WTC11 (cell line): ENCODE measurements at regions not wholly inside any gene's neighbourhood (a gene's known extent, or its start where the extent isn't known, plus 50 kb on each side); places are given as distances from the start of the nearest gene placed in this dataset.

Experiments
- ATAC-seq: fragments of 200-7000 bp; cut with Tn5 transposase; 2 replicates; pipeline ENCODE4 v1.10.0; 2021; ENCODE audit warnings: mild to moderate bottlenecking, moderate library complexity
- CTCF ChIA-PET: fragments of 300-600 bp; sonication (Branson Sonifier 250); formaldehyde crosslinking; loops from one replicate; lab custom pipeline; 2021; ENCODE audit warnings: antibody characterized with exemption; lab: Charles Lee
- POLR2A ChIA-PET: fragments of 350-600 bp; sonication (Branson Sonifier 250); formaldehyde crosslinking; loops from one replicate; lab custom pipeline; 2021; ENCODE audit warnings: antibody characterized with exemption; lab: Charles Lee
- DNase-seq: peaks from one replicate; pipeline ENCODE4 v3.0.0; 2021; ENCODE audit warnings: low spot score
- H3K27ac Mint-ChIP-seq: 2 replicates; pipeline ENCODE4 v1.8.0; 2021; ENCODE audit warnings: mixed read lengths
- H3K27me3 Mint-ChIP-seq: 2 replicates; pipeline ENCODE4 v1.8.0; 2021; ENCODE audit warnings: low read depth, mild to moderate bottlenecking, moderate library complexity, mixed read lengths
- H3K36me3 Mint-ChIP-seq: 2 replicates; pipeline ENCODE4 v1.8.0; 2021; ENCODE audit warnings: mixed read lengths
- H3K4me1 Mint-ChIP-seq: 2 replicates; pipeline ENCODE4 v1.8.0; 2022; ENCODE audit warnings: mixed read lengths
- H3K4me3 Mint-ChIP-seq: 2 replicates; pipeline ENCODE4 v1.8.0; 2021; ENCODE audit warnings: mild to moderate bottlenecking, moderate library complexity, mixed read lengths
- H3K9me3 Mint-ChIP-seq: 2 replicates; pipeline ENCODE4 v1.8.0; 2021; ENCODE audit warnings: mixed read lengths
- CBFB ChIP-seq: sonication (generic); formaldehyde crosslinking; IDR thresholded peaks from 2 replicates; pipeline ENCODE4 v1.8.1; 2022; ENCODE audit warnings: mild to moderate bottlenecking, low read depth, missing genetic modification reagents
- EMX1 ChIP-seq: fragments of 250-450 bp; sonication (Bioruptor Pico); IDR thresholded peaks from 2 replicates; pipeline ENCODE4 v1.8.0; 2021; ENCODE audit warnings: mild to moderate bottlenecking
- IRF2 ChIP-seq: sonication (generic); formaldehyde crosslinking; IDR thresholded peaks from 2 replicates; pipeline ENCODE4 v1.8.0; 2022; ENCODE audit warnings: low read depth, missing genetic modification reagents, borderline replicate concordance
- JAZF1 ChIP-seq: fragments of 250-450 bp; sonication (Bioruptor Pico); IDR thresholded peaks from 2 replicates; pipeline ENCODE4 v1.9.0; 2021; ENCODE audit warnings: moderate library complexity, mild to moderate bottlenecking, inconsistent platforms
- JUN ChIP-seq: sonication (generic); formaldehyde crosslinking; IDR thresholded peaks from 2 replicates; pipeline ENCODE4 v1.8.0; 2023; ENCODE audit warnings: mild to moderate bottlenecking, missing genetic modification reagents
- NFE2L1 ChIP-seq: sonication (generic); formaldehyde crosslinking; IDR thresholded peaks from 2 replicates; pipeline ENCODE4 v1.8.1; 2023; ENCODE audit warnings: missing genetic modification reagents
- NFYB ChIP-seq: sonication (generic); formaldehyde crosslinking; conservative IDR thresholded peaks from 2 replicates; pipeline ENCODE4 v1.8.0; 2022; ENCODE audit warnings: low read depth, missing genetic modification reagents
- NR1H2 ChIP-seq: sonication (generic); formaldehyde crosslinking; IDR thresholded peaks from 2 replicates; pipeline ENCODE4 v1.9.0; 2021; ENCODE audit warnings: mild to moderate bottlenecking, moderate library complexity, missing genetic modification reagents
- NR2C2 ChIP-seq: sonication (generic); formaldehyde crosslinking; IDR thresholded peaks from 2 replicates; pipeline ENCODE4 v1.8.0; 2022; ENCODE audit warnings: mild to moderate bottlenecking, missing genetic modification reagents
- OVOL2 ChIP-seq: fragments of 250-450 bp; sonication (Bioruptor Pico); IDR thresholded peaks from 2 replicates; pipeline ENCODE4 v1.9.0; 2021; ENCODE audit warnings: mild to moderate bottlenecking, borderline replicate concordance
- SOX15 ChIP-seq: fragments of 250-450 bp; sonication (Bioruptor Pico); IDR thresholded peaks from 2 replicates; pipeline ENCODE4 v1.9.0; 2021; ENCODE audit warnings: mild to moderate bottlenecking
- TEAD4 ChIP-seq: sonication (generic); formaldehyde crosslinking; IDR thresholded peaks from 2 replicates; pipeline ENCODE4 v1.8.0; 2022; ENCODE audit warnings: mild to moderate bottlenecking, missing genetic modification reagents
- ZBTB21 ChIP-seq: sonication (generic); formaldehyde crosslinking; IDR thresholded peaks from 2 replicates; pipeline ENCODE4 v1.8.1; 2023; ENCODE audit warnings: mild to moderate bottlenecking, missing genetic modification reagents, borderline replicate concordance
- ZNF232 ChIP-seq: sonication (generic); formaldehyde crosslinking; IDR thresholded peaks from 2 replicates; pipeline ENCODE4 v1.8.0; 2022; ENCODE audit warnings: mild to moderate bottlenecking, missing genetic modification reagents
- ZNF416 ChIP-seq: fragments of 250-450 bp; sonication (Bioruptor Pico); IDR thresholded peaks from 2 replicates; pipeline ENCODE4 v1.9.0; 2021; ENCODE audit warnings: mild to moderate bottlenecking, inconsistent platforms
- TF ChIP-seq, protein P1 (sequence below): sonication (generic); formaldehyde crosslinking; IDR thresholded peaks from 2 replicates; pipeline ENCODE4 v1.8.1; 2023; ENCODE audit warnings: mild to moderate bottlenecking, missing genetic modification reagents, moderate library complexity
- TF ChIP-seq, protein P2 (sequence below): sonication (generic); formaldehyde crosslinking; IDR thresholded peaks from 2 replicates; pipeline ENCODE4 v1.8.0; 2023; ENCODE audit warnings: missing genetic modification reagents
- TF ChIP-seq, protein P3 (sequence below): fragments of 250-450 bp; sonication (Bioruptor Pico); IDR thresholded peaks from 2 replicates; pipeline ENCODE4 v1.8.0; 2021; ENCODE audit warnings: mild to moderate bottlenecking
- TF ChIP-seq, protein P4 (sequence below): sonication (generic); formaldehyde crosslinking; IDR thresholded peaks from 2 replicates; pipeline ENCODE4 v1.8.0; 2023; ENCODE audit warnings: missing genetic modification reagents, mild to moderate bottlenecking, borderline replicate concordance
- TF ChIP-seq, protein P5 (sequence below): sonication (generic); formaldehyde crosslinking; IDR thresholded peaks from 2 replicates; pipeline ENCODE4 v1.8.1; 2023; ENCODE audit warnings: mild to moderate bottlenecking, moderate library complexity, missing genetic modification reagents
- TF ChIP-seq, protein P6 (sequence below): sonication (generic); formaldehyde crosslinking; IDR thresholded peaks from 2 replicates; pipeline ENCODE4 v1.8.1; 2022; ENCODE audit warnings: low read depth, missing genetic modification reagents, borderline replicate concordance
- TF ChIP-seq, protein P7 (sequence below): sonication (generic); formaldehyde crosslinking; IDR thresholded peaks from 2 replicates; pipeline ENCODE4 v1.8.0; 2022; ENCODE audit warnings: mild to moderate bottlenecking, missing genetic modification reagents

DNA sequence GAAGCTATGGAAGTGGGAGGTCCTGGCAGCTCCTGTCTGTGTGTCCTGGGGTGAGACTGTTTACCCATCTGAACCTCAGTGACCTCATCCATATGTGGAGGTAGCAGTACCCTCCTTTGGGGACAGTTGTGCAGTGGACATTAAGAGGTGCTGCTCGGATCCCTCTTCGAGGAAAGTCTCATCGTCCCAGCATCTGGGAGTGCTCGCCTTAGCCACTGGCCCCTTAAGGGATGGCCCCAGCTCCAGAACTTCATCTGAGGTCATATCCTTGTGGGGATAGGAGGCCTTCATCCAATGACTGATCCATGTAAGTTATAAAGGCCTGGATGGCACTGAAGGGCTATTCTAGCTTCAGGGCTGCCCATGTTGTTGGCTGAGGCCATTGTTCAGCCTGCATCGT lies 538.1 kb downstream of the MIAT start:
- no peaks in the 10 kb centered on the region; the same call in 1 of the 2 replicates for H3K27me3 Mint-ChIP-seq
- ATAC-seq, result no peak
- no peak for DNase-seq
- ChIA-PET POLR2A (no interaction called here), CTCF (no interaction called here)
- H3K4me3 Mint-ChIP-seq, result no peak overlapping the region
- H3K27ac Mint-ChIP-seq, result no peak overlapping the region
- no peaks in the 10 kb centered on the region for H3K4me1 Mint-ChIP-seq
- peaks cover 10% of the 10 kb centered on the region for H3K36me3 Mint-ChIP-seq
- peaks cover 20% of the 10 kb centered on the region for H3K9me3 Mint-ChIP-seq
- TF ChIP-seq, protein P1, sequence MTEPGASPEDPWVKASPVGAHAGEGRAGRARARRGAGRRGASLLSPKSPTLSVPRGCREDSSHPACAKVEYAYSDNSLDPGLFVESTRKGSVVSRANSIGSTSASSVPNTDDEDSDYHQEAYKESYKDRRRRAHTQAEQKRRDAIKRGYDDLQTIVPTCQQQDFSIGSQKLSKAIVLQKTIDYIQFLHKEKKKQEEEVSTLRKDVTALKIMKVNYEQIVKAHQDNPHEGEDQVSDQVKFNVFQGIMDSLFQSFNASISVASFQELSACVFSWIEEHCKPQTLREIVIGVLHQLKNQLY (CRISPR knock-in tag), result no peak
- TF ChIP-seq NFYB (CRISPR knock-in tag), result no peak
- no peak for TF ChIP-seq JUN
- TF ChIP-seq ZBTB21 (CRISPR knock-in tag), result no peak
- TF ChIP-seq, protein P2, sequence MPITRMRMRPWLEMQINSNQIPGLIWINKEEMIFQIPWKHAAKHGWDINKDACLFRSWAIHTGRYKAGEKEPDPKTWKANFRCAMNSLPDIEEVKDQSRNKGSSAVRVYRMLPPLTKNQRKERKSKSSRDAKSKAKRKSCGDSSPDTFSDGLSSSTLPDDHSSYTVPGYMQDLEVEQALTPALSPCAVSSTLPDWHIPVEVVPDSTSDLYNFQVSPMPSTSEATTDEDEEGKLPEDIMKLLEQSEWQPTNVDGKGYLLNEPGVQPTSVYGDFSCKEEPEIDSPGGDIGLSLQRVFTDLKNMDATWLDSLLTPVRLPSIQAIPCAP (CRISPR knock-in tag), result no peak
- no peak for TF ChIP-seq TEAD4
- TF ChIP-seq, protein P3, sequence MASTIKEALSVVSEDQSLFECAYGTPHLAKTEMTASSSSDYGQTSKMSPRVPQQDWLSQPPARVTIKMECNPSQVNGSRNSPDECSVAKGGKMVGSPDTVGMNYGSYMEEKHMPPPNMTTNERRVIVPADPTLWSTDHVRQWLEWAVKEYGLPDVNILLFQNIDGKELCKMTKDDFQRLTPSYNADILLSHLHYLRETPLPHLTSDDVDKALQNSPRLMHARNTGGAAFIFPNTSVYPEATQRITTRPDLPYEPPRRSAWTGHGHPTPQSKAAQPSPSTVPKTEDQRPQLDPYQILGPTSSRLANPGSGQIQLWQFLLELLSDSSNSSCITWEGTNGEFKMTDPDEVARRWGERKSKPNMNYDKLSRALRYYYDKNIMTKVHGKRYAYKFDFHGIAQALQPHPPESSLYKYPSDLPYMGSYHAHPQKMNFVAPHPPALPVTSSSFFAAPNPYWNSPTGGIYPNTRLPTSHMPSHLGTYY (CRISPR knock-in tag), result no peak
- no peak for TF ChIP-seq NR2C2 (CRISPR knock-in tag)
- no peak for TF ChIP-seq JAZF1 (CRISPR knock-in tag)
- TF ChIP-seq NR1H2 (CRISPR knock-in tag), result no peak
- TF ChIP-seq, protein P4, sequence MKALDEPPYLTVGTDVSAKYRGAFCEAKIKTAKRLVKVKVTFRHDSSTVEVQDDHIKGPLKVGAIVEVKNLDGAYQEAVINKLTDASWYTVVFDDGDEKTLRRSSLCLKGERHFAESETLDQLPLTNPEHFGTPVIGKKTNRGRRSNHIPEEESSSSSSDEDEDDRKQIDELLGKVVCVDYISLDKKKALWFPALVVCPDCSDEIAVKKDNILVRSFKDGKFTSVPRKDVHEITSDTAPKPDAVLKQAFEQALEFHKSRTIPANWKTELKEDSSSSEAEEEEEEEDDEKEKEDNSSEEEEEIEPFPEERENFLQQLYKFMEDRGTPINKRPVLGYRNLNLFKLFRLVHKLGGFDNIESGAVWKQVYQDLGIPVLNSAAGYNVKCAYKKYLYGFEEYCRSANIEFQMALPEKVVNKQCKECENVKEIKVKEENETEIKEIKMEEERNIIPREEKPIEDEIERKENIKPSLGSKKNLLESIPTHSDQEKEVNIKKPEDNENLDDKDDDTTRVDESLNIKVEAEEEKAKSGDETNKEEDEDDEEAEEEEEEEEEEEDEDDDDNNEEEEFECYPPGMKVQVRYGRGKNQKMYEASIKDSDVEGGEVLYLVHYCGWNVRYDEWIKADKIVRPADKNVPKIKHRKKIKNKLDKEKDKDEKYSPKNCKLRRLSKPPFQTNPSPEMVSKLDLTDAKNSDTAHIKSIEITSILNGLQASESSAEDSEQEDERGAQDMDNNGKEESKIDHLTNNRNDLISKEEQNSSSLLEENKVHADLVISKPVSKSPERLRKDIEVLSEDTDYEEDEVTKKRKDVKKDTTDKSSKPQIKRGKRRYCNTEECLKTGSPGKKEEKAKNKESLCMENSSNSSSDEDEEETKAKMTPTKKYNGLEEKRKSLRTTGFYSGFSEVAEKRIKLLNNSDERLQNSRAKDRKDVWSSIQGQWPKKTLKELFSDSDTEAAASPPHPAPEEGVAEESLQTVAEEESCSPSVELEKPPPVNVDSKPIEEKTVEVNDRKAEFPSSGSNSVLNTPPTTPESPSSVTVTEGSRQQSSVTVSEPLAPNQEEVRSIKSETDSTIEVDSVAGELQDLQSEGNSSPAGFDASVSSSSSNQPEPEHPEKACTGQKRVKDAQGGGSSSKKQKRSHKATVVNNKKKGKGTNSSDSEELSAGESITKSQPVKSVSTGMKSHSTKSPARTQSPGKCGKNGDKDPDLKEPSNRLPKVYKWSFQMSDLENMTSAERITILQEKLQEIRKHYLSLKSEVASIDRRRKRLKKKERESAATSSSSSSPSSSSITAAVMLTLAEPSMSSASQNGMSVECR (CRISPR knock-in tag), result no peak
- TF ChIP-seq OVOL2 (CRISPR knock-in tag), result no peak
- TF ChIP-seq, protein P5, sequence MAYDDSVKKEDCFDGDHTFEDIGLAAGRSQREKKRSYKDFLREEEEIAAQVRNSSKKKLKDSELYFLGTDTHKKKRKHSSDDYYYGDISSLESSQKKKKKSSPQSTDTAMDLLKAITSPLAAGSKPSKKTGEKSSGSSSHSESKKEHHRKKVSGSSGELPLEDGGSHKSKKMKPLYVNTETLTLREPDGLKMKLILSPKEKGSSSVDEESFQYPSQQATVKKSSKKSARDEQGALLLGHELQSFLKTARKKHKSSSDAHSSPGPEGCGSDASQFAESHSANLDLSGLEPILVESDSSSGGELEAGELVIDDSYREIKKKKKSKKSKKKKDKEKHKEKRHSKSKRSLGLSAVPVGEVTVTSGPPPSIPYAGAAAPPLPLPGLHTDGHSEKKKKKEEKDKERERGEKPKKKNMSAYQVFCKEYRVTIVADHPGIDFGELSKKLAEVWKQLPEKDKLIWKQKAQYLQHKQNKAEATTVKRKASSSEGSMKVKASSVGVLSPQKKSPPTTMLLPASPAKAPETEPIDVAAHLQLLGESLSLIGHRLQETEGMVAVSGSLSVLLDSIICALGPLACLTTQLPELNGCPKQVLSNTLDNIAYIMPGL, result no peak
- TF ChIP-seq, protein P6, sequence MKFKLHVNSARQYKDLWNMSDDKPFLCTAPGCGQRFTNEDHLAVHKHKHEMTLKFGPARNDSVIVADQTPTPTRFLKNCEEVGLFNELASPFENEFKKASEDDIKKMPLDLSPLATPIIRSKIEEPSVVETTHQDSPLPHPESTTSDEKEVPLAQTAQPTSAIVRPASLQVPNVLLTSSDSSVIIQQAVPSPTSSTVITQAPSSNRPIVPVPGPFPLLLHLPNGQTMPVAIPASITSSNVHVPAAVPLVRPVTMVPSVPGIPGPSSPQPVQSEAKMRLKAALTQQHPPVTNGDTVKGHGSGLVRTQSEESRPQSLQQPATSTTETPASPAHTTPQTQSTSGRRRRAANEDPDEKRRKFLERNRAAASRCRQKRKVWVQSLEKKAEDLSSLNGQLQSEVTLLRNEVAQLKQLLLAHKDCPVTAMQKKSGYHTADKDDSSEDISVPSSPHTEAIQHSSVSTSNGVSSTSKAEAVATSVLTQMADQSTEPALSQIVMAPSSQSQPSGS (CRISPR knock-in tag), result no peak
- TF ChIP-seq CBFB (CRISPR knock-in tag), result no peak
- no peak for TF ChIP-seq NFE2L1
- TF ChIP-seq, all 79 proteins: peak for 0

DNA sequence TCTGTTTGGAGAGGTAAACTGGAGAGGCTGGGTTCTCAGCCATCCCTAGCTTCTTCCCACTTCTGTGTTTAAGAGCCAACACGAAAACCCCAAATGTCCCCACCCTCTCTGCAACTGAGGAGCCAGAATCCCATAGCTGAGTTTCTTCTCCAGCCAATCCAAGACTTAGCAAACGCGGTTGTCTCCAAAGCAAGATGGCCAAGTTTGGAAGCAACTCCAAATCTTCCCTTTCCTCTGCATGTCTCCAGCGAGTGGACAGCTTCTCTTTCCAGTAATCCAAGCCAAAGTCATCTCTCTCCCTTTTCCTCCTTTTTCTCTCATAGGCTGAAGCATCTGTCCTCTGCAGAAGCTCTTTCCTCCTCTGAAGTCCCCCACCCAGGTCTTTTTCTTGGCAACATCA lies 539.2 kb downstream of the MIAT start:
- ATAC-seq, result no peak
- H3K36me3 Mint-ChIP-seq, result no peaks in the 10 kb centered on the region; the same call in 1 of the 2 replicates
- no peak for DNase-seq
- peaks cover 9% of the 10 kb centered on the region for H3K9me3 Mint-ChIP-seq
- no peaks in the 10 kb centered on the region; the same call in 1 of the 2 replicates for H3K27me3 Mint-ChIP-seq
- H3K4me1 Mint-ChIP-seq, result peaks cover 6% of the 10 kb centered on the region
- no peak overlapping the region for H3K27ac Mint-ChIP-seq
- POLR2A ChIA-PET, result no interaction called here
- no peak overlapping the region for H3K4me3 Mint-ChIP-seq
- CTCF ChIA-PET, result no interaction called here
- TF ChIP-seq EMX1 (CRISPR knock-in tag), result no peak
- TF ChIP-seq ZNF416 (CRISPR knock-in tag), result no peak
- TF ChIP-seq ZNF232 (CRISPR knock-in tag), result no peak
- no peak for TF ChIP-seq SOX15 (CRISPR knock-in tag)
- no peak for TF ChIP-seq IRF2 (CRISPR knock-in tag)
- no peak for TF ChIP-seq TEAD4
- TF ChIP-seq, protein P7, sequence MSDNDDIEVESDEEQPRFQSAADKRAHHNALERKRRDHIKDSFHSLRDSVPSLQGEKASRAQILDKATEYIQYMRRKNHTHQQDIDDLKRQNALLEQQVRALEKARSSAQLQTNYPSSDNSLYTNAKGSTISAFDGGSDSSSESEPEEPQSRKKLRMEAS (CRISPR knock-in tag), result no peak
- TF ChIP-seq, protein P4 (CRISPR knock-in tag), result no peak
